Esophagus (tissue), 2 donors: ENCODE measurements at regions not wholly inside any gene's neighbourhood (a gene's known extent, or its start where the extent isn't known, plus 50 kb on each side); places are given as distances from the start of the nearest gene placed in this dataset.

ENCODE experiments used
- H3K27ac ChIP-seq, 2 donors: one replicate each; pipeline ENCODE4 v1.5.1; 2013; ENCODE audit warnings: low read depth in 2 of 2, mild to moderate bottlenecking in 2 of 2, inconsistent platforms in 1 of 2, low read length in 1 of 2, moderate library complexity in 1 of 2
- H3K27me3 ChIP-seq, 2 donors: one replicate each; pipeline ENCODE4 v1.6.1; 2013; ENCODE audit warnings: low read length in 2 of 2, control low read depth in 1 of 2, mild to moderate bottlenecking in 1 of 2; ENCODE audit not compliant: insufficient read depth in 2 of 2, control insufficient read depth in 1 of 2
- H3K36me3 ChIP-seq, 2 donors: one replicate each; pipeline ENCODE4 v1.6.1; 2013; ENCODE audit warnings: low read length in 1 of 2; ENCODE audit not compliant: control insufficient read depth in 2 of 2, insufficient read depth in 2 of 2
- H3K4me1 ChIP-seq, 2 donors: one replicate each; pipeline ENCODE4 v1.6.1; 2013; ENCODE audit warnings: low read length in 1 of 2; ENCODE audit not compliant: control insufficient read depth in 2 of 2, insufficient read depth in 2 of 2
- H3K4me3 ChIP-seq, 2 donors: one replicate each; pipeline ENCODE4 v1.5.1; 2013; ENCODE audit warnings: low read length in 2 of 2, mild to moderate bottlenecking in 2 of 2, low read depth in 1 of 2, moderate library complexity in 1 of 2
- H3K9me3 ChIP-seq, 2 donors: one replicate each; pipeline ENCODE4 v1.6.1; 2013; ENCODE audit warnings: mild to moderate bottlenecking in 2 of 2, low read depth in 1 of 2, low read length in 1 of 2, moderate library complexity in 1 of 2; ENCODE audit not compliant: control insufficient read depth in 2 of 2, insufficient read depth in 1 of 2
- WGBS, 2 donors: extraction: QIAGEN DNeasy Blood & Tissue Kit; methylation state at CpG; one replicate each; pipeline ENCODE4 v1.1.7; 2013; 5-methylcytosine and 5-hydroxymethylcytosine counted together
- donor health status: healthy with polysubstance abuse.
- donor health status: Bipolar disorder and iron deficiency.

- Histone ChIP-seq H3K9me3 (no peaks in the 10 kb centered on the region), H3K4me1 (no peaks in the 10 kb centered on the region), H3K4me3 (no peak overlapping the region), H3K27ac (no peak overlapping the region), H3K27me3 (no peaks in the 10 kb centered on the region), H3K36me3 (no peaks in the 10 kb centered on the region)
- 75 to 77% methylated on average over 2 of the region's 2 CpGs for WGBS, 2 donors
These were observed 444.6 kb upstream of the DCN start for GRCh38 chr12:91627225-91627624.

- 49 to 53% methylated on average over 2 of the region's 2 CpGs for WGBS, 2 donors
- H3K4me1 ChIP-seq, result no peaks in the 10 kb centered on the region
- H3K9me3 ChIP-seq, result no peaks in the 10 kb centered on the region
- H3K4me3 ChIP-seq, result no peak overlapping the region
- H3K27me3 ChIP-seq, result no peaks in the 10 kb centered on the region
- no peaks in the 10 kb centered on the region for H3K36me3 ChIP-seq
- no peak overlapping the region for H3K27ac ChIP-seq
These were observed 440.4 kb upstream of the DCN start for GRCh38 chr12:91622981-91623380.

GRCh38 chr12:91622037-91622436 is 439.4 kb upstream of the DCN start:
- WGBS, 2 donors, result 75 to 77% methylated on average over 2 of the region's 2 CpGs
- Histone ChIP-seq H3K27me3 (no peaks in the 10 kb centered on the region), H3K27ac (no peak overlapping the region), H3K4me1 (no peaks in the 10 kb centered on the region), H3K36me3 (no peaks in the 10 kb centered on the region), H3K9me3 (no peaks in the 10 kb centered on the region), H3K4me3 (no peak overlapping the region)

- H3K27ac ChIP-seq, result no peak overlapping the region
- 76 to 86% methylated on average over 9 of the region's 9 CpGs for WGBS, 2 donors
These were observed 438.4 kb upstream of the DCN start for GRCh38 chr12:91620992-91621391.

GRCh38 chr12:91620422-91620821 is 437.8 kb upstream of the DCN start:
- H3K36me3 ChIP-seq, result no peaks in the 10 kb centered on the region
- no peak overlapping the region for H3K4me3 ChIP-seq
- H3K4me1 ChIP-seq, result no peaks in the 10 kb centered on the region
- H3K27ac ChIP-seq, result no peak overlapping the region
- whole genome bisulfite sequencing, 2 donors, result 83 to 93% methylated on average over 2 of the region's 2 CpGs
- no peaks in the 10 kb centered on the region for H3K27me3 ChIP-seq
- no peaks in the 10 kb centered on the region for H3K9me3 ChIP-seq

More at GRCh38 chr12:91620992-91621391, 438.4 kb upstream of the DCN start:
- Histone ChIP-seq H3K36me3 (no peaks in the 10 kb centered on the region), H3K27me3 (no peaks in the 10 kb centered on the region), H3K9me3 (no peaks in the 10 kb centered on the region), H3K4me1 (no peaks in the 10 kb centered on the region), H3K4me3 (no peak overlapping the region)

GRCh38 chr12:91618281-91618680 is 435.7 kb upstream of the DCN start:
- no peak overlapping the region for H3K4me3 ChIP-seq
- no peaks in the 10 kb centered on the region for H3K9me3 ChIP-seq
- H3K4me1 ChIP-seq, result no peaks in the 10 kb centered on the region
- 83 to 91% methylated on average over 2 of the region's 2 CpGs for WGBS, 2 donors
- H3K27ac ChIP-seq, result no peak overlapping the region
- H3K36me3 ChIP-seq, result no peaks in the 10 kb centered on the region
- H3K27me3 ChIP-seq, result no peaks in the 10 kb centered on the region

- H3K27ac ChIP-seq, result no peak overlapping the region
- H3K36me3 ChIP-seq, result no peaks in the 10 kb centered on the region
- H3K4me3 ChIP-seq, result no peak overlapping the region
- no peaks in the 10 kb centered on the region for H3K27me3 ChIP-seq
- H3K9me3 ChIP-seq, result no peaks in the 10 kb centered on the region
- no peaks in the 10 kb centered on the region for H3K4me1 ChIP-seq
- 83 to 88% methylated on average over 1 of the region's 1 CpG for WGBS, 2 donors
These were observed 435.2 kb upstream of the DCN start for GRCh38 chr12:91617818-91618217.

- Histone ChIP-seq H3K4me1 (no peaks in the 10 kb centered on the region), H3K36me3 (no peaks in the 10 kb centered on the region), H3K27me3 (no peaks in the 10 kb centered on the region), H3K9me3 (no peaks in the 10 kb centered on the region), H3K27ac (no peak overlapping the region), H3K4me3 (no peak overlapping the region)
- WGBS, 2 donors, result 48 to 54% methylated on average over 2 of the region's 2 CpGs
These were observed 433.8 kb upstream of the DCN start for GRCh38 chr12:91616416-91616815.

GRCh38 chr12:91613223-91613779 is 430.7 kb upstream of the DCN start:
- 82 to 85% methylated on average over 4 of the region's 4 CpGs for WGBS, 2 donors
- Histone ChIP-seq H3K27ac (no peak overlapping the region), H3K9me3 (no peaks in the 10 kb centered on the region)

GRCh38 chr12:91610561-91610960 is 427.9 kb upstream of the DCN start:
- H3K4me3 ChIP-seq, result no peak overlapping the region
- no peaks in the 10 kb centered on the region for H3K4me1 ChIP-seq
- H3K36me3 ChIP-seq, result no peaks in the 10 kb centered on the region
- H3K27ac ChIP-seq, result no peak overlapping the region
- 80 to 96% methylated on average over 3 of the region's 3 CpGs for WGBS, 2 donors
- H3K9me3 ChIP-seq, result no peaks in the 10 kb centered on the region
- H3K27me3 ChIP-seq, result no peaks in the 10 kb centered on the region

More at GRCh38 chr12:91613223-91613779, 430.7 kb upstream of the DCN start:
- no peaks in the 10 kb centered on the region for H3K27me3 ChIP-seq
- no peak overlapping the region for H3K4me3 ChIP-seq
- H3K4me1 ChIP-seq, result no peaks in the 10 kb centered on the region
- H3K36me3 ChIP-seq, result no peaks in the 10 kb centered on the region
